BJ (cell line): ENCODE measurements at regions not wholly inside any gene's neighbourhood (a gene's known extent, or its start where the extent isn't known, plus 50 kb on each side); places are given as distances from the start of the nearest gene placed in this dataset.

Experiments used
- CTCF ChIA-PET: fragments of 350-600 bp; formaldehyde crosslinking; extraction: SDS; loops from one replicate; lab custom pipeline; 2021; ENCODE audit warnings: antibody characterized with exemption, inconsistent platforms; lab: Yijun Ruan, JAX
- POLR2A ChIA-PET: fragments of 300-600 bp; sonication (Branson Sonifier 250); formaldehyde crosslinking; extraction: SDS; loops from one replicate; lab custom pipeline; 2021; ENCODE audit warnings: antibody characterized with exemption; lab: Charles Lee
- DNase-seq: peaks from one replicate; pipeline ENCODE4 v3.0.0-alpha.2; 2011; ENCODE audit warnings: low read depth
- H3K27me3 ChIP-seq: 2 replicates; pipeline ENCODE4 v1.6.0; 2011; ENCODE audit warnings: low read length; ENCODE audit not compliant: control insufficient read depth, insufficient read depth
- H3K36me3 ChIP-seq: 2 replicates; pipeline ENCODE4 v1.5.1; 2011; ENCODE audit warnings: low read length; ENCODE audit not compliant: control insufficient read depth, insufficient read depth
- H3K4me3 ChIP-seq: 2 replicates; pipeline ENCODE4 v1.5.1; 2011; ENCODE audit warnings: low read depth, mild to moderate bottlenecking, control low read depth, low read length
- TF ChIP-seq, protein P1 (sequence below): IDR thresholded peaks from 2 replicates; pipeline ENCODE4 v1.5.1; 2011; ENCODE audit warnings: low read depth, mild to moderate bottlenecking, control low read depth, inconsistent platforms, low read length, moderate library complexity; ENCODE audit not compliant: insufficient read depth

DNA sequence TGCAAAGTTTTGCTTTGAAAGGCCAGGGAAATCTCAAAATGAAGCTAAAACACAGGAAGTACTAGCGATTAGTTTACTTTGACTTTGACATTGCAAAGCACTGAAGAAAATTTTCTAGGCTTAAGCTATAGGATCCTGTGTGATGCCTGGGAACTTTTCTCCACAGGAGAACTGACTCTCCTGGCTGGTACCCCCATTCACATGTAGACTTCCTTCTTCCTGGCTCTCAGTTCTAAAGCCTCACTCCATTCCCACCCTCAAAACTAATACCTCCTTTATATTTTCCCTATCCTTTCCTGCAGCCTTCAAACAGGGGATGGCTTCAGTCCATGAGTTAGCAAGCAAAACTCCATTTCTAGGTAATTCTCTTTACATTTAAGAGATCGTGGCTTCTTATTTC is 189.5 kb downstream of the SLITRK1 start:
- Histone ChIP-seq H3K27me3 (no peaks in the 10 kb centered on the region), H3K36me3 (no peaks in the 10 kb centered on the region), H3K4me3 (no peak overlapping the region)
- no peak for DNase-seq
- POLR2A ChIA-PET: no interaction called here
- CTCF ChIA-PET: no interaction called here
- TF ChIP-seq, protein P1, sequence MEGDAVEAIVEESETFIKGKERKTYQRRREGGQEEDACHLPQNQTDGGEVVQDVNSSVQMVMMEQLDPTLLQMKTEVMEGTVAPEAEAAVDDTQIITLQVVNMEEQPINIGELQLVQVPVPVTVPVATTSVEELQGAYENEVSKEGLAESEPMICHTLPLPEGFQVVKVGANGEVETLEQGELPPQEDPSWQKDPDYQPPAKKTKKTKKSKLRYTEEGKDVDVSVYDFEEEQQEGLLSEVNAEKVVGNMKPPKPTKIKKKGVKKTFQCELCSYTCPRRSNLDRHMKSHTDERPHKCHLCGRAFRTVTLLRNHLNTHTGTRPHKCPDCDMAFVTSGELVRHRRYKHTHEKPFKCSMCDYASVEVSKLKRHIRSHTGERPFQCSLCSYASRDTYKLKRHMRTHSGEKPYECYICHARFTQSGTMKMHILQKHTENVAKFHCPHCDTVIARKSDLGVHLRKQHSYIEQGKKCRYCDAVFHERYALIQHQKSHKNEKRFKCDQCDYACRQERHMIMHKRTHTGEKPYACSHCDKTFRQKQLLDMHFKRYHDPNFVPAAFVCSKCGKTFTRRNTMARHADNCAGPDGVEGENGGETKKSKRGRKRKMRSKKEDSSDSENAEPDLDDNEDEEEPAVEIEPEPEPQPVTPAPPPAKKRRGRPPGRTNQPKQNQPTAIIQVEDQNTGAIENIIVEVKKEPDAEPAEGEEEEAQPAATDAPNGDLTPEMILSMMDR: no peak

DNA sequence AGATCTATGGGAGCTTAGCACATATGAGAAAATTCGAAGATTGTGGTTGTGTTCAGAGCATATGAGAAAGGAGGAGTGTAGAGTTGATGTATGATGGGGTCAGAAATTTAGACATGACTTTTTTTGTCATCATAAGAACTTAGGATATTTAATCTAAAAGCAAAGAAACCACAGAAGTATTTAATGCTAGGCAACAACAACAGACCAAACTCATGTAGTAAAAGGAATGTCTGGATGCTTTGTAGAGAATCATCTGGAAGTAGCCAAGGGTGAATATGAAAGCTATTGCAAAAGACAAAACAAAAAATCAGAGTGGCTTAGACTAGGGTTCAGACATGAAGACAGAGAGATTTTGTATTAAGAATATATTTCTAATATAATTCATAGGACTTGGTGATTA is 190.3 kb downstream of the SLITRK1 start:
- ChIA-PET POLR2A (no interaction called here), CTCF (no interaction called here)
- Histone ChIP-seq H3K27me3 (no peaks in the 10 kb centered on the region), H3K4me3 (no peak overlapping the region), H3K36me3 (no peaks in the 10 kb centered on the region)
- TF ChIP-seq, protein P1: no peak
- DNase-seq: peak; percentile 42

DNA sequence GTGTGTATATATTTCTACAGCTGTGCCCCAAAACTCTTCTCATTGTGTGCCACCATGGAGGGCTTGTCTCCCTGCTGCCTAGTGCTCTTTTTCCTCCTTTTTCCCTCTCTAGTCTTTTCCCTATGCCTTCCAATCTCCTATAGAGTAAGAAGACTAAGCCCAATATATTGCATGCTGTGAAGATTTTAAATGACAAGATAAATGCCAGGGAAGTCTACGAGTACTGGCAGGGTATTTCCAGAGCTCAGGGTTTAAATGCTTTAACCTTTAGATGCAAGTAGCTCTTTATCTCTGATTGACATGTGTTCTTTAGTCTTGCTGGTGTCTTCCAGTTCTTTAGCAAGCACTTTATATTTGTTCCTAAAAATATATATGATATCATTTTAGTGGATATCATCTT is 200.7 kb downstream of the SLITRK1 start:
- no peak for DNase-seq
- Histone ChIP-seq H3K4me3 (no peak overlapping the region), H3K36me3 (no peaks in the 10 kb centered on the region), H3K27me3 (no peaks in the 10 kb centered on the region)
- TF ChIP-seq, protein P1: no peak
- CTCF ChIA-PET: no interaction called here
- POLR2A ChIA-PET: no interaction called here

DNA sequence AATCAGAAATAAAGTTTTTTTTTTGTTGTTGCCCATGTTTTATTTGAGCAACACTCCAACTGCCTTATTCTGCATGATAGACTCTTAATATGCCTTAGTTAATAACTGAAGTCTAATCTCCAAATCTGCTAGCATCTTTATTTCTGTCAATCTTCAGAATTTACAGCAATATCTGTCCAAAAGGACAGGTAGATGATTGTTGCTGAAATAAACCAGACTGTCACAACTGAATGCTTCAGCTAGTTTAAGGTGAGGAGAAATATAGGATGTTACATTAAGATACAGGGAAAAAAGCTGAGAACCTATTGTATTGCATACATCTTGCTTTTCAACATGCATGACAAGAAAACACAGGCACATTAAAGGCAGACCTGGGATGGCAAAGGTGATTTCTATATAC is 204.3 kb downstream of the SLITRK1 start:
- no peak overlapping the region for H3K4me3 ChIP-seq
- ChIA-PET POLR2A (no interaction called here), CTCF (no interaction called here)
- no peaks in the 10 kb centered on the region for H3K36me3 ChIP-seq
- TF ChIP-seq, protein P1: no peak
- H3K27me3 ChIP-seq: no peaks in the 10 kb centered on the region
- no peak for DNase-seq

DNA sequence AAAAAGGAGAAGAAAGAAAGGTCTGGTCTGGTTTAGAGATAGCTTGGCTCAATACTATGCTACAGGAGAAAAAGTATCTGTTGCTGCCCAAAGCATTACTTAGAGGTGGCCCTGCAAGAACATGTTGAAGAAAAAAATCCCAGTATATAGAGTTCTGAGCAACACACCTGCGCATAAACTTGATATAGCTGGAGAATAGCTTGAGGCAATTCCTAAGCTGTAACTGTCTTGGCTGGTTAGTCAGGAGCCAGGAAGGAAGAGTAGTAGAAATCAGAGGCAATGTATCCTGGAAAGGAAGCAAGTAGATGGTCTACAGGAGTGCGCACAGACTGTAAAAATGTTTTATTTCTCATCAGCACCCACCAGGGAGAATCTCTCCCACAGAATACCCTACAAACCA is 209.7 kb downstream of the SLITRK1 start:
- ChIA-PET CTCF (no interaction called here), POLR2A (no interaction called here)
- DNase-seq: no peak
- H3K4me3 ChIP-seq: no peak overlapping the region
- TF ChIP-seq, protein P1: no peak
- H3K27me3 ChIP-seq: no peaks in the 10 kb centered on the region
- no peaks in the 10 kb centered on the region for H3K36me3 ChIP-seq
